HG03558 (cell line): ENCODE measurements at regions not wholly inside any gene's neighbourhood (a gene's known extent, or its start where the extent isn't known, plus 50 kb on each side); places are given as distances from the start of the nearest gene placed in this dataset.
"Not testable (repeated sequence)": the region's sequence is repeated elsewhere in the genome, so short reads cannot be mapped to it uniquely, and the experiment has no call there.

Source experiments
- ATAC-seq: cut with Tn5 transposase; IDR thresholded peaks from one replicate; pipeline ENCODE4 v1.9.1; 2021; ENCODE audit warnings: moderate number of reproducible peaks; ENCODE audit not compliant: unreplicated experiment; ENCODE audit errors: extremely low read depth

- no peak for ATAC-seq
These were observed 190.9 kb downstream of the FAM43A start for GRCh38 chr3:194876403-194877095.

DNA sequence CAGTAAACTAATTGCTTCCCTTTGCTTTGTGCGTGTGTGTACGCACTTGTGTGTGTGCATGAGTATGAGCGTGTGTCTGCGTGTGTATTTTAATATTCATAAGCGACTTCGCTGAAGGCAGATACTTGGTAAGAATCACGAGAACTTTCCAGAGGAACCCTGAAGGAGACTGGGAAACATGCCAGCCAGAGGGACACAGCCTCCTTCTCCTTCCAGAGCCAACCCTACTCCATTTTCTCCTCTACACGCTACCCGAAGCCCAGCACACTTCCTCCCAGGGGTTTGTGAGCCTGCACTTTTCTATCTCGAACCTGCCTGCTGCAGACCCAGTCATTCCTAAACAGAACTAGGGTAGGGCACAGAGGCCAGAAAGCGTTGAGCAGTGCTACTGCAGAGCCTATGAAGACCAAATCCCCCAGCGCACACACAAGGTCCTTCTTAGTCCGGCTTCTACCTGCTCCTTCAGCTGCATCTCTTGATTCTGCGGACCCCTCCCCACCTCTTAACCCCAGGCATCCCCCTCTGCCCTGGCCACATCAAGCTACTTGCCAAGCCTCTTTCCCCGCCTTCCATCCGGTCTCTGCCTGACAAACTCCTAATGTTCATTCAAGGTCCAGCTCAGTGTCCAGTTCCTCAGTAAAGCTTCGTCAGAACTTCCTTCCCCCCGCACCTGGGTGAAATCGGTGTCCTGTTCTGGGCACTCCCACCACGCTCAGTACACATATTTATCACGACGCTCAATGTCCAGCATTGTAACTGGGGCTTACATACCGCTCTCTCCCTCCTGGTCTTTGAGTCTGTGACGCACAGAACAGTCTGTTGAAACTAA, 191.8 kb downstream of the FAM43A start:
- no peak for ATAC-seq

DNA sequence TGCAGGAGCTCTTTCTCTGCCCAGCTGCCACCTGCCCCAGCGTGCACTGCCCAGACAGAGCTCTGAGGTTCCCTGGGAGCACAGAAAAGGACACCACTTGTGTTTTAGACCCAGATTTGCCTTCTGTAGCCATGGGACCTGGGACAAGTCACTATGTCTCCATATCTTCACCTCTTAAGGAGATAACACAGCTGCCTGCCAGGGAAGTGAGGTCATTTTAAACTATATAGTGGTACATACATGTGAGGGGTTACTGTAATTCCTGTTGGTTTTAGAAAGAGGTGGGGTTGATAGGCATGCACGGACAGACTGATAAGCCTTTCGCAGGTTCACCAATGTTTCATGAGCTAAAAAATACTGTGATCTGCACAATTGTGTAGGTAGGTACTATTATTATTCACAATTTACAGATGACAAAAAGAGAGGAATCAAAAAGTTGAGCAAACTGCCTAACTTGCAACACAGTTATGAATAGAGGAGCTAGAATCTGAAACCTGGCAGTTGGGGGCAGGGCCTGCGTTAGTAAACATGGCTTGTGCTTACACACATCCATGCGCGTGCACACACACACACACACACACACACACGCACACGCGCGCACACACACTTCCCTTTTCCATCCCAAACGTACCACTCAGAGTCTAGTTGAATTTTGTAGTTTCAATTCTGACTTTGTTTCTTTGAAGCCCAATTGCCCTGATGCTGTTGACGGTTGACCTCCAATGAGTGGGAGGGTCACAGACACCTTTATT, 193.6 kb downstream of the FAM43A start:
- no peak for ATAC-seq

- ATAC-seq: no peak
These were observed 194.6 kb downstream of the FAM43A start for GRCh38 chr3:194879991-194880939.

- no peak for ATAC-seq
These were observed 195.6 kb downstream of the FAM43A start for GRCh38 chr3:194880940-194881925.

- ATAC-seq: no peak
These were observed 199.1 kb downstream of the FAM43A start for GRCh38 chr3:194884649-194885315.

DNA sequence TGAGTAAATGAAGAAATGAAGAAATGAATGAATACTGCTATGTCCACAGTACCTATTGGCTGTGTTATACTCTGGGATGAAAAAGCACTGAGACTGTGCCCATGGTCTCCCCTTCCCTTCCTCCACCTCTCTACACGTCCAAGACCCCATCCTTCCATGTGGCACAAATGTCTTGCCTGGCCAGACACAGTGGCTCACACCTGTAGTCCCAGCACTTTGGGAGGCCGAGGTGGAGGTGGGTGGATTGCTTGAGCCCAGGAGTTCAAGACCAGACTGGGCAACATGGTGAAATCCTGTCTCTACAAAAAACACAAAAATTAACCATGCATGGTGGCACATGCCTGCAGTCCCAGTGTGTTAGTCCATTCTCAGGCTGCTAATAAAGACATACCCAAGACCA, 200.1 kb downstream of the FAM43A start:
- ATAC-seq: no peak

- ATAC-seq: no peak
These were observed 201.2 kb downstream of the FAM43A start for GRCh38 chr3:194886836-194887235.

DNA sequence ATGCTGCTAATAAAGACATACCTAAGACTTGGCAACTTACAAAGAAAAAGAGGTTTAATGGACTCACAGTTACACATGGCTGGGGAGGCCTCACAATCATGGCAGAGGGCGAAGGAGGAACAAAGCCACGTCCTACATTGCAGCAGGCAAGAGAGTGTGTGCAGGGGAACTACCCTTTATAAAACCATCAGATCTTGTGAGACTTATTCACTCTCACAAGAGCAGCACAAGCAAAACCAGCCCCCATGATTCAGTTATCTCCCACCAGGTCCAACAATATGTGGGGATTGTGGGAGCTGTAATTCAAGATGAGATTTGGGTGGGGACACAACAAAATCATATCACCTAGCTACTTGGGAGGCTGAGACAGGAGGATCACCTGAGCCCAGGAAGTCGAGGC, 202.4 kb downstream of the FAM43A start:
- ATAC-seq: not testable (repeated sequence)

DNA sequence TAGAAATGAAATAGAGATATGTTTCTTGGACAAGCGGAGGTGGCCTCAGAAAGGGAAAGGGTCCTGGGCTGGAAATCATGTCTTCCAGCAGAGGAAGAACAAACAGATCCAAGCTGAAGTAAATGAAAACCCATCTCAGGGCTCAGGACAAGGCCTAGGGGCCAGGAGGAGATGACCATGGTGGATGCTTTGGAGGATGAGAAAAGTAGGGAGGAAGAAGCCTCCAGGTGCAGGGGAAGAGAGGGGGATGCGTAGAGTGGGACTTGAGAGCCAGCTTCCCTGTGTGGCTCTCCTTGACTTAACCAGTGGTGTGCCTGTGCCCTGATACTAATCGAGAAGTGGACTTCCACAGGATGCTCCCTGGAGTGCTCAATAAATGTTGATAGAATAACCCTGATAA, 203.2 kb downstream of the FAM43A start:
- ATAC-seq: no peak

- no peak for ATAC-seq
These were observed 204.4 kb downstream of the FAM43A start for GRCh38 chr3:194890091-194890490.

- no peak for ATAC-seq
These were observed 207.7 kb downstream of the FAM43A start for GRCh38 chr3:194893121-194893987.

DNA sequence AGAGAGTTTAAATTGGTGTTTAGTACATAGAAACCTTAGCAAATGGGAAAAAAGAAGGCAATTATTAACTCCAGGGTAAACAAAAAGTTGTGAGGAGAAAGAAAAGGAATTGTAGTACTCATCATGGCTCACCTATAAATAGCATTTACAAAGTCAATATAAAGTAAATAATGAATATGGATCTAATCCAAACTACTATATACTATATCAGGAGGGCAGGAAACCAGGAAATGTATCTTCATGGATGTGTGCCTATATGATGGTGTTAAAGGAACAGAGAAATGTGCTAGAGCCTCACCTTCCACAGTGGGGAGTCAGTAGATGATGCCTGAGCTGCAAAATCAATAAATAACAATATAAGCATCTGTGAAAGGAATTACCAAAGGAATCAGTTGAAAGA, 208.9 kb downstream of the FAM43A start:
- ATAC-seq: no peak

DNA sequence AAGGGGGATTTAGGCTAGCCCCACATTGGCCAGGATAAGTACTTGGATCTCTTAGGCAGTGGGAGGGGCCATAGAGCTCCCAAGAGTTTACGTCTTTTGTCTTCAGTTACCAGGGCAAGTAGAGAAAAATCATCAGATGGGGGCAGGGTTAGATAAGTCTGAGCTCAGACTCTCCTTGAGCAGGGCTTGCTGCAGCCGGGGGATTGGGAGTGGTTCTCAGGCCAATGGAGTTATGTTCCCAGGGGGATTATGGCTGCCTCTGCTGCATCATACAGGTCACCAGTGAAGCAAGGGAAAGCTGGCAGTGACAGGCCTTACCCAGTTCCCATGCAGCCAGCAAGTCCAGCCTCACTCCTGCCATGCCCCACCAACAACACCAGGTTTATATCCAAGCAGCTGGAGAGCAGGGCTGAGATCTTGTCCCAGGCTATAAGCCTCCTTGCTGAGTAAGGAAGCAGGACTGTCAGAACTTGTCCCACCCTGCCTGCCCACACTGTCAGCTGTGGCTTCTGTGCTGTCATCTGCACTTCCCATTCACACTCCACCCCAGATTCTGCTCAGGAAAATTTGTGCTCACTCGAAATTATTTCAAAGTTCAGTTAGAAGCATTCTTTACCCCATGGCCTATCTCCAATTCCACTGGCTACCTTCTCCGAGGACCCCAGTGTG, 215.3 kb downstream of the FAM43A start:
- no peak for ATAC-seq

DNA sequence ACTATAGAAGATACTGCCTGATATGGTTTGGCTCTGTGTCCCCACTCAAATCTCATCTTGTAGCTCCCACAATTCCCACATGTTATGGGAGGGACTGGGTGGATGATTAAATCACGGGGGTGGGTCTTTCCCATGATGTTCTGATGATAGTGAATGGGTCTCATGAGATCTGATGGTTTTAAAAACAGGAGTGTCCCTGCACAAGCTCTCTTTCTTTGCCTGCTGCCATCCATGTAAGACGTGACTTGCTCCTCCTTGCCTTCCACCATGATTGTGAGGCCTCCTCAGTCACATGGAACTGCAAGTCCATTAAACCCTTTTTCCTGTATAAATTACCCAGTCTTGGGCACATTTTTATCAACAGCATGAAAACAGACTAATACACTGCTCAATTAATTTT, 217.8 kb downstream of the FAM43A start:
- not testable (repeated sequence) for ATAC-seq

DNA sequence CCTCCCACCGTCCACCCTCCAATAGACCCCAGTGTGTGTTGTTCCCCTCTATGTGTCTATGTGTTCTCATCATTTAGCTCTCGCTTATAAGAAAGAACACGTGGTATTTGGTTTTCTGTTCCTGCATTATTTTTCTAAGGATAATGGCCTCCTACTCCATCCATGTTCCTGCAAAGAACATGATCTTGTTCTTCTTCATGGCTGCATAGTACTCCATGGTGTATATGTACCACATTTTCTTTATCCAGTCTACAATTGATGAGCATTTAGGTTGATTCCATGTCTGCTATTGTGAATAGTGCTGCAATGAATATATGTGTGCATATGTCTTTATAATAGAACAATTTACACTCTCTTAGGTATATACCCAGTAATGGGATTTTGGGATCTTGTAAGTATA, 219.3 kb downstream of the FAM43A start:
- not testable (repeated sequence) for ATAC-seq

- ATAC-seq: no peak
These were observed 220.0 kb downstream of the FAM43A start for GRCh38 chr3:194905696-194906095.
